Umbilical cord (tissue), 1 donor: ENCODE measurements at regions not wholly inside any gene's neighbourhood (a gene's known extent, or its start where the extent isn't known, plus 50 kb on each side); places are given as distances from the start of the nearest gene placed in this dataset.
A peak's percentile ranks its signal among the peaks of the same experiment; 100 is the strongest.
"Not testable (repeated sequence)": the region's sequence is repeated elsewhere in the genome, so short reads cannot be mapped to it uniquely, and the experiment has no call there.

ENCODE experiments used
- DNase-seq: peaks from one replicate; pipeline ENCODE4 v3.0.0-alpha.2; 2015; ENCODE audit warnings: low spot score

GRCh38 chr9:75197561-75197960 is 109.2 kb downstream of the OSTF1 start:
- DNase-seq = no peak

- DNase-seq = no peak
Observed at GRCh38 chr9:75198436-75198835, 110.1 kb downstream of the OSTF1 start.

- DNase-seq = peak; percentile 39
Observed at GRCh38 chr9:75200892-75201470, 112.7 kb downstream of the OSTF1 start.

- DNase-seq = no peak
Observed at GRCh38 chr9:75201480-75202209, 113.3 kb downstream of the OSTF1 start.

DNA sequence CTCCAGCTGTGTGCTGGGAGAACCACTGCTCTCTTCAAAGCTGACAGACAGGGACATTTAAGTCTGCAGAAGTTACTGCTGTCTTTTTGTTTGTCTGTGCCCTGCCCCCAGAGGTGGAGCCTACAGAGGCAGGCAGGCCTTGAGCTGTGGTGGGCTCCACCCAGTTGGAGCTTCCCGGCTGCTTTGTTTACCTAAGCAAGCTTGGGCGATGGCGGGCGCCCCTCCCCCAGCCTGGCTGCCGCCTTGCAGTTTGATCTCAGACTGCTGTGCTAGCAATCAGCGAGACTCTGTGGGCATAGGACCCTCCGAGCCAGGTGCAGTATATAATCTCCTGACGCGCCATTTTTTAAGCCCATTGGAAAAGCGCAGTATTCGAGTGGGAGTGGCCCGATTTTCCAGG is 119.7 kb downstream of the OSTF1 start:
- DNase-seq = not testable (repeated sequence)

GRCh38 chr9:75210215-75210614 is 121.9 kb downstream of the OSTF1 start:
- no peak for DNase-seq

DNA sequence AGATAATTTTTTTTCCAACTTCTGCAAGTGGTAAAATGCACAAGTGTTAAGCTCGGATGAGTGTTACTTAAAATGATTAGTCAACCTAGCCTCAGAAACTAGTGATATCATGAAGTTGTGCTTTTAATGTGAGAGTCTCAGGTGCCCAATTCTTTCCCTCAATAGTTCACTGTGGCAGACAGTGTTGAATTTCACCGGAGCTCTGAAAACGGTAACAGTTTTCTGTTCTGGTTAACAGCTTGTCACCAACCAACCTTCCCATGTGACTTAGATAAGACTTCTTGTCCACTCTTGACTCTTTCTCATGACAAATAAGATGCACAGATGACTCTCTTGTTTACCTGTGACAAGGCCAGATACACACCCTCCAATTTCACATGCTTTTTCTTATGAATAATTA is 125.5 kb downstream of the OSTF1 start:
- DNase-seq = no peak

DNA sequence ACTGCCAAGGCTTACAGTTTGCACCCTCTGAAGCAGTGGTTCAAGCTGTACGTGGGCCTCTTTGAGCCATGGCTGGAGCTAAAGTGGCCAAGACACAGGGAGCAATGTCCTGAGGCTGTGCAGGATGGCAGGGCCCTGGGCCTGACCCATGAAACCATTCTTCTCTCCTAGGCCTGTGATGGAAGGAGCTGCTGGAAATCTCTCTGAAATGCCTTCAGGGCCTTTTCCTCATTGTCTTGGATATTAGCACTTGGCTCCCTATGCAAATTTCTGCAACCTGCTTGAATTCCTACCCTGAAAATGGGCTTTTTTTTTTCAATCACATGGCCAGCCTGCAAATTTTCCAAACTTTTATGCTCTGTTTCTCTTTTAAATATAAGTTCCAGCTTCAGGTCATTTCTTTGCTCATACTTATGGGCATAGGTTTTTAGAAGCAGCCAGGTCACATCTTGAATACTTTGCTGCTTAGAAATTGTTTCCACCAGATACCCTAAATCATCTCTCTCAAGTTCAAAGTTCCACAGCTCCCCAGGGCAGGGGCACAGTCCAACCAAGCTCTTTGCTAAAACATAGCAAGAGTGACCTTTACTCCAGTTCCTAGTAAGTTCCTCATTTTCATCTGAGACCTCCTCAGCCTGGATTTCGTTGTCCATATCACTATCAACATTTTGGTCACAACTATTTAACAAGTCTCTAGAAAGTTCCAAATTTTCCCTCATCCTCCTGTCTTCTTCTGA is 138.3 kb downstream of the OSTF1 start:
- DNase-seq = no peak

DNA sequence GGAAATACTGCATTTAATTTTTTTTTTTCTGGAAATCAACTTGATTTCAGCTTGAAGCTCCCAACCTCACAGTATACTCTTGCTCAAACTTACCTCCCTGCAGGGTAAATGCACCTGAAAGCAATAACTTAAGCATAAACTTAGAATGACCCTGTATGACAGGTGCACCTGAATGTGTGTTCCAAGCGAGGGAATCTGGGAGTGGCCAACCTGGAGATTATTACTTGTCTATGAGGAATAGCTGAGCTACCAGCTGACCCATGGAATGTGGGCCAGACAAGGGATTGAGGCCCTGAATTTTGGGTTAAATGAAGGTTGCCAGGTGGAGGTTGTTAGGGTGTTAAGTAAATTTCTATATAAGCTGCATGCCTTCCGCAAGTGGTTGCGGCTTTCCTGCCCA is 140.6 kb downstream of the OSTF1 start:
- peak; percentile 3 for DNase-seq

DNA sequence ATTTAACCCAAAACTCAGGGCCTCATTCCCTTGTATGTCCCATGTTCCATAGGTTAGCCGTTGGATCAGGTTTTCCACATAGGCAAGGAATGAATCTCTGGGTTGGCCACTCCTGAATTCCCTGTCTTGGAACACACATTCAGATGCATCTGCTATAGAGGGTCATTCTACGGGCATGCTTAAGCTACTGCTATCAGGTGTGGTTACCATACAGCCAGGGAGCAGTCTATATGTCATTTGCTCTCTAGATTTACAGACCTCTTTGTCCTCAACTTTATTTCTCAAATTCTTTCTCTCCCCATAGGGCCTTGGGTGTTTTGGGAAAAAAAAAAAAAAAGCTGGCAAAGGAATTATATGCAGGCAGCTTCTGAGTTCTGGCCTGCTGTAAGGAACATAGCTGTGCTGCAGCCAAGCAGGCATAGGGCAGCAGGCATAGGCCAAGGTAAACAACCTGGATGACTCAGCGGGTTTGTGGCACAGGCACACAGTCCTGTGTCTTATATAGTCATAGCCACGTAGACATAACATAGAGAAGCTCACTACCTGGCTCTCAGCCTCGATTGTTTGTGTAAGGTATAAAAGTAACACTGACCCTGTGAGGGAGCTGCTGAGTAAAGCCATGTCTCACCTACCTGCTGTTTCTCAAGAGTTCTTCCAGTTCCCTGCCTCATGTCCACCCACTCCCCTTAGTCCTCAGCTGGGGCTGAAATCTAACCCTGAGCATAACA is 141.5 kb downstream of the OSTF1 start:
- DNase-seq = no peak

DNA sequence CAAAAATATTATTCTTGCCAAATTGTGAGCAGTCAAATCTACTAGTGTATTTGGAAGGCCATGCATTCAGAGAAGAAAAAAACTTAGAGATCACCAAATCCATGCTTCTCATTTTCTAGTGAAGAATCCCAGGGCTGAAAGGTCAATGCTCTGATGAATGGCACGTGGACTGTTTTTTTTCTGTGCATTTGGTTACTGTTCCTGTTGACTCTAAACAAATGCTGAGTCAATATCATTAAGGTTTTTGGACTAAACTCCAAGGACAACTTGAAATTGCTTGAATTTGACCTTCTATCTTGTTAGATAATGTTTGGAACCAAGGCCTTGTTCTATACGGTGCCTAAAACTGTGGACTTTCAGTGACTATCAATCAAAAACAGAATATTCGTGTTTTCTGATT is 142.2 kb downstream of the OSTF1 start:
- DNase-seq = no peak

- DNase-seq = no peak
Observed at GRCh38 chr9:75231167-75231566, 142.9 kb downstream of the OSTF1 start.

GRCh38 chr9:75233011-75233410 is 144.7 kb downstream of the OSTF1 start:
- DNase-seq = no peak

DNA sequence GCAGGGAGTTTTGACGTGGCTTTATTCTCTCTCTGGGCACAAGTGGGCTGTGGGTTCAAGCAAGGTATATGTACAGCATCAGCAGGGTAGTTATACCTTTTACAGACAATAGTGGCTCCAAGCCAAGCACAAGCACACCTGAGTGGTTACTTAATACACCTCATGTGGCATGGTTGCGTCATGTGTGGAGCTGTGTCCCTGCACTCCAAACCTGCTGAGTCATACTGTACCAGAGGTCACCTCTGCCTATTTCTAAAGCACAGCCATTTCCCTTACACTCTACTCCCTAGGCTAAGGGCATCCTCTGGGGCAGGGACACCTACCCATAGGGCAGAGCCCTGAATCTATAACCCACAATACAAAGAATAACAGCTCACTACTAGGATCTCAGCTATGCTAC is 147.3 kb downstream of the OSTF1 start:
- DNase-seq = no peak

GRCh38 chr9:75238311-75238976 is 150.1 kb downstream of the OSTF1 start:
- peak; percentile 66 for DNase-seq

DNA sequence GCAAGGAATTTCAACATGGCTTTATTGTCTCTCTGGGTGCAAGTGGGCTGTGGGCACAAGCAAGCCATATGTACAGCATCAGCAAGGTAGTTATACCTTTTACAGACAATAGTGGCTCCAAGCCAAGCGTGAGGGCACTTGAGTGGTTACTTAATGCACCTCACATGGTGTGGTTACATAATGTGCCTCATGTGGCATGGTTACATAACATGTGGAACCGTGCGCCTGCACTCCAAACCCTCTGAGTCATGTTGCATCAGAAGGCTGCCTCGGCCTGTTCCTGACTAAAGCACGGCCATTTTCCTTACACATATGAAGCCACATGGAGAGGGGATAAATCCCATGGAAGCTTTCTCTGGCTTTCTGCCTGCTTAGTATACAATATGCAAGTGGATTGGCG is 150.9 kb downstream of the OSTF1 start:
- no peak for DNase-seq

DNA sequence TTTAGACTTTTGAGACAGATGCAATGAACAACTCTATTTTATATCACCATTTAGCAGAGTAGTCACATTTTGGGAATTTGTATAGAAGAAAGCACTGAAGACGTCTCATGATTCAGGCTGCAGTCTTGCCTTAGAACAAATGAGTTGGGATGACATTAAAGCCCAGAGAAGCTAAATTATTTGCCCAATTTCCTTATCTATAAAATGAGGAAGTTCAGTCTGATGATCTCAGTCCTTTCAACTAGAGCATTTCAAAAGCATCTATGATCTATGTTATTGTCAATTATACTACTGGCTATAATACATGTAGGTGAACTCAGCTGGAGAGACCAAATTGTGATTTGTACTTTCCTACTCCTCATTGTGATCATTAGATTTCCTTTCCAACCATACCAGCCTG is 154.1 kb downstream of the OSTF1 start:
- no peak for DNase-seq

- no peak for DNase-seq
Observed at GRCh38 chr9:75246949-75247348, 158.6 kb downstream of the OSTF1 start.

GRCh38 chr9:75265525-75265972 is 177.2 kb downstream of the OSTF1 start:
- DNase-seq = peak; percentile 47

DNA sequence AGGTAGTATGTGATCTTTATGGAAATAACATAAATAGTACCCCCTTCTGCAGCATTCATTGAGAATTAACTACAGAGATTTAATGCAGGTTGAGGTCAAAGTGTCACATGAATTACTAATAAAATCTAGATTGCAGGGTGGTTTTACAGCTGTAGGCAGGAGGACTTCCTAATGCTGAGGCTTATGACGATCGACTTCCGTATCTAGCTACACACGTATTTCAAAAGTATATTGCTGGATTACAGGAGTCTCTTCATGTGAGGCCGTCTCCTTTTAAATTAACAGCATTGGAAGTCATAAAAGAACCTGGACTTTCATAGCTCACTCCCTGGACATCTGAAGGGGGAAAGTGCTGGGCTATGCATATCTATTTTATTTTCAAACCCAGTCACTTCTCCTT is 180.9 kb downstream of the OSTF1 start:
- no peak for DNase-seq

DNA sequence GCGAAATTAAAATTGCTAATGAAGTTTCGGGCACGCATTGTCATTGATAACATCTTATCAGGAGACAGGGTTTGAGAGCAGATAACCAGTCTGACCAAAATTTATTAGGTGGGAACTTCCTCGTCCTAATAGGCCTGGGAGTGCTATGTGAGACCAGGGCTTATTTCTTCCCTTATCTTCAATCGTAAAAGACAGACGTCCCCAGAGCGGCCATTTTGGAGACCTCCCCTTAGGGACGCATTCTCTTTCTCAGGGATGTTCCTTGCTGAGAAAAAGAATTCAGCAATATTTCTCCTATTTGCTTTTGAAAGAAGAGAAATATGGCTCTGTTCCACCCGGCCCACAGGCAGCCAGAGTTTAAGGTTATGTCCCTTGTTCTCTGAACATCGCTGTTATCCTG is 184.7 kb downstream of the OSTF1 start:
- DNase-seq = not testable (repeated sequence)

GRCh38 chr9:75274781-75275180 is 186.5 kb downstream of the OSTF1 start:
- no peak for DNase-seq
